ENCODE measurements at regions not wholly inside any gene's neighbourhood (a gene's known extent, or its start where the extent isn't known, plus 50 kb on each side); places are given as distances from the start of the nearest gene placed in this dataset.

DNA sequence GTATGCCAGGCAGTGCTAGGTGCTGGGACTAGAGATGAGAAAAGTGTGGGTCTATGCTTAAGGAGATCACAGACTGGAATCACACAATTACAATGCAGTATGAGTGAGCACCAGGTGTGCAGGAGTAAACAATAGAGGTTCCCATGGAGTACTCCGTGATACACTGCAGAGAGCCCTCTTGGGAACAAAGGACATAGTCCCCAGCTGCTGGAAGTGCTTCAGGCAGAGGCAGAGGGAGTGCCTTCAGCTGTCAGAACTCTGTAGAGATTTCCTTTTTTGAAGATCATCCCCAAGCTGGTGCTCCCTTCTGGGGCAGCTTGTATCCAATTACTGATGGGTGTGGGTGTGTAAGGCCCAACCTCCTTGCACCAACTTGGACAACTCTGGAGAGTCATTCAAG is 143.5 kb upstream of the PLET1 start:
- Histone ChIP-seq H3K4me3 (ENCODE audit: control insufficient read depth in 1 of 7, extremely low read depth in 1 of 7, insufficient read depth in 4 of 7, low read depth in 2 of 7, low read length in 6 of 7) (no peak overlapping the region), H3K27me3 (replicated peaks in 2 of 5; ENCODE audit: control insufficient read depth in 4 of 5, insufficient read depth in 5 of 5, low read length in 4 of 5) (peaks cover 0 to 16% (median 7%) of the 10 kb centered on the region in 5 experiments), H3K9me3 (ENCODE audit: control extremely low read depth in 1 of 5, control insufficient read depth in 4 of 5, insufficient read depth in 2 of 5, low read depth in 1 of 5, low read length in 4 of 5) (peaks cover 0 to 2% (median 0%) of the 10 kb centered on the region in 5 experiments), H3K36me3 (ENCODE audit: control insufficient read depth in 4 of 4, insufficient read depth in 4 of 4, low read length in 3 of 4) (no peaks in the 10 kb centered on the region), H3K27ac (ENCODE audit: insufficient read depth in 1 of 2, low read depth in 1 of 2, low read length in 2 of 2, poor library complexity in 1 of 2, severe bottlenecking in 2 of 2) (no peak overlapping the region), H3K4me1 (ENCODE audit: control extremely low read depth in 1 of 4, control insufficient read depth in 4 of 4, insufficient read depth in 4 of 4, low read length in 3 of 4) (no peaks in the 10 kb centered on the region)
- ChIA-PET POLR2A (no interaction called here), CTCF (no interaction called here)
- WGBS (ENCODE audit: insufficient coverage), result 94% methylated on average over 1 of the region's 1 CpG
- no peak for DNase-seq

- Histone ChIP-seq H3K4me3 (ENCODE audit: control insufficient read depth in 1 of 7, extremely low read depth in 1 of 7, insufficient read depth in 4 of 7, low read depth in 2 of 7, low read length in 6 of 7) (no peak overlapping the region), H3K27ac (ENCODE audit: insufficient read depth in 1 of 2, low read depth in 1 of 2, low read length in 2 of 2, poor library complexity in 1 of 2, severe bottlenecking in 2 of 2) (no peak overlapping the region), H3K9me3 (ENCODE audit: control extremely low read depth in 1 of 5, control insufficient read depth in 4 of 5, insufficient read depth in 2 of 5, low read depth in 1 of 5, low read length in 4 of 5) (peaks cover 0 to 2% (median 0%) of the 10 kb centered on the region in 5 experiments), H3K36me3 (ENCODE audit: control insufficient read depth in 4 of 4, insufficient read depth in 4 of 4, low read length in 3 of 4) (no peaks in the 10 kb centered on the region), H3K4me1 (ENCODE audit: control extremely low read depth in 1 of 4, control insufficient read depth in 4 of 4, insufficient read depth in 4 of 4, low read length in 3 of 4) (no peaks in the 10 kb centered on the region), H3K27me3 (replicated peaks in 2 of 5; ENCODE audit: control insufficient read depth in 4 of 5, insufficient read depth in 5 of 5, low read length in 4 of 5) (peaks cover 0 to 21% (median 7%) of the 10 kb centered on the region in 5 experiments)
- ChIA-PET CTCF (interaction anchor here (2.4 kb wide), 1 partner anchor 11 kb away, joined by 8 read pairs; no protein-coding TSS in a partner anchor), POLR2A (no interaction called here)
- WGBS (ENCODE audit: insufficient coverage), result 60% methylated on average over 2 of the region's 7 CpGs
- DNase-seq, result no peak
Measured at GRCh38 chr11:112408517-112408916, 147.9 kb upstream of the PLET1 start.

GRCh38 chr11:112410325-112410724 is 149.7 kb upstream of the PLET1 start:
- Histone ChIP-seq H3K27me3 (replicated peaks in 2 of 5; ENCODE audit: control insufficient read depth in 4 of 5, insufficient read depth in 5 of 5, low read length in 4 of 5) (peaks cover 0 to 21% (median 6%) of the 10 kb centered on the region in 5 experiments), H3K4me3 (ENCODE audit: control insufficient read depth in 1 of 7, extremely low read depth in 1 of 7, insufficient read depth in 4 of 7, low read depth in 2 of 7, low read length in 6 of 7) (no peak overlapping the region), H3K4me1 (ENCODE audit: control extremely low read depth in 1 of 4, control insufficient read depth in 4 of 4, insufficient read depth in 4 of 4, low read length in 3 of 4) (no peaks in the 10 kb centered on the region), H3K27ac (ENCODE audit: insufficient read depth in 1 of 2, low read depth in 1 of 2, low read length in 2 of 2, poor library complexity in 1 of 2, severe bottlenecking in 2 of 2) (no peak overlapping the region), H3K36me3 (ENCODE audit: control insufficient read depth in 4 of 4, insufficient read depth in 4 of 4, low read length in 3 of 4) (no peaks in the 10 kb centered on the region), H3K9me3 (ENCODE audit: control extremely low read depth in 1 of 5, control insufficient read depth in 4 of 5, insufficient read depth in 2 of 5, low read depth in 1 of 5, low read length in 4 of 5) (peaks cover 0 to 7% (median 0%) of the 10 kb centered on the region in 5 experiments)
- ChIA-PET CTCF (no interaction called here), POLR2A (no interaction called here)
- whole genome bisulfite sequencing (ENCODE audit: insufficient coverage), result 40% methylated on average over 6 of the region's 6 CpGs
- DNase-seq, result peak in 1 of 3 donors; percentile 7

- Histone ChIP-seq H3K27me3 (replicated peaks in 2 of 5; ENCODE audit: control insufficient read depth in 4 of 5, insufficient read depth in 5 of 5, low read length in 4 of 5) (peaks cover 0 to 26% (median 8%) of the 10 kb centered on the region in 5 experiments), H3K27ac (ENCODE audit: insufficient read depth in 1 of 2, low read depth in 1 of 2, low read length in 2 of 2, poor library complexity in 1 of 2, severe bottlenecking in 2 of 2) (no peak overlapping the region), H3K4me1 (ENCODE audit: control extremely low read depth in 1 of 4, control insufficient read depth in 4 of 4, insufficient read depth in 4 of 4, low read length in 3 of 4) (no peaks in the 10 kb centered on the region), H3K9me3 (ENCODE audit: control extremely low read depth in 1 of 5, control insufficient read depth in 4 of 5, insufficient read depth in 2 of 5, low read depth in 1 of 5, low read length in 4 of 5) (peaks cover 0 to 7% (median 0%) of the 10 kb centered on the region in 5 experiments), H3K4me3 (ENCODE audit: control insufficient read depth in 1 of 7, extremely low read depth in 1 of 7, insufficient read depth in 4 of 7, low read depth in 2 of 7, low read length in 6 of 7) (no peak overlapping the region), H3K36me3 (ENCODE audit: control insufficient read depth in 4 of 4, insufficient read depth in 4 of 4, low read length in 3 of 4) (no peaks in the 10 kb centered on the region)
- DNase-seq, result no peak
- 60% methylated on average over 2 of the region's 4 CpGs for WGBS (ENCODE audit: insufficient coverage)
- ChIA-PET CTCF (no interaction called here), POLR2A (no interaction called here)
Measured at GRCh38 chr11:112412383-112412782, 151.7 kb upstream of the PLET1 start.

DNA sequence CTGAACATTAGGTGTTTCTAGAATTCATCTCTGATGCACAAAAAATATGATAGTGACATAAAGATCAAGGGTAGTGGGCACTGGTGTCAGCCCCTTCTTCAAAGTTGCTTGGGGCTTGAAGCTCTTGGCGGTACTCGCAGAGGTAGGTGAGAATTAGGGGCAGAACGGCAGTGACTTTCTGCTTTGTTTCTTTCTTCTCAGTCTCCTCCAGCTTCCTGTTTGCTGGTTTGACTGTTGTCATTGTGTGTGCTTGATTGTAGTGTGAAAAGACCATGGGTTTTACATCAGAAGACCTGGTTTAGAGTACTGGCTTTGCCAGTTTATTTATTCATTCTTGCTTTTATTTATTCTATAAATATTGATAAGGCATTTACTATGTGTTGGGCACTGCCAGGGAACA is 156.7 kb upstream of the PLET1 start:
- no peak overlapping the region for H3K4me3 ChIP-seq (ENCODE audit: control insufficient read depth in 1 of 7, extremely low read depth in 1 of 7, insufficient read depth in 4 of 7, low read depth in 2 of 7, low read length in 6 of 7)
- peaks cover 0 to 7% (median 0%) of the 10 kb centered on the region in 5 experiments for H3K9me3 ChIP-seq (ENCODE audit: control extremely low read depth in 1 of 5, control insufficient read depth in 4 of 5, insufficient read depth in 2 of 5, low read depth in 1 of 5, low read length in 4 of 5)
- no peaks in the 10 kb centered on the region for H3K4me1 ChIP-seq (ENCODE audit: control extremely low read depth in 1 of 4, control insufficient read depth in 4 of 4, insufficient read depth in 4 of 4, low read length in 3 of 4)
- CTCF ChIA-PET, result no interaction called here
- no peak for DNase-seq
- WGBS (ENCODE audit: insufficient coverage), result 65% methylated on average over 2 of the region's 3 CpGs
- H3K27ac ChIP-seq (ENCODE audit: insufficient read depth in 1 of 2, low read depth in 1 of 2, low read length in 2 of 2, poor library complexity in 1 of 2, severe bottlenecking in 2 of 2), result no peak overlapping the region
- H3K27me3 ChIP-seq (replicated peaks in 2 of 5; ENCODE audit: control insufficient read depth in 4 of 5, insufficient read depth in 5 of 5, low read length in 4 of 5), result peaks cover 0 to 17% (median 12%) of the 10 kb centered on the region in 5 experiments
- POLR2A ChIA-PET, result no interaction called here
- H3K36me3 ChIP-seq (ENCODE audit: control insufficient read depth in 4 of 4, insufficient read depth in 4 of 4, low read length in 3 of 4), result no peaks in the 10 kb centered on the region

GRCh38 chr11:112418438-112418837 is 157.8 kb upstream of the PLET1 start:
- Histone ChIP-seq H3K9me3 (ENCODE audit: control extremely low read depth in 1 of 5, control insufficient read depth in 4 of 5, insufficient read depth in 2 of 5, low read depth in 1 of 5, low read length in 4 of 5) (peaks cover 0 to 7% (median 0%) of the 10 kb centered on the region in 5 experiments), H3K4me3 (ENCODE audit: control insufficient read depth in 1 of 7, extremely low read depth in 1 of 7, insufficient read depth in 4 of 7, low read depth in 2 of 7, low read length in 6 of 7) (no peak overlapping the region), H3K27me3 (replicated peaks in 2 of 5; ENCODE audit: control insufficient read depth in 4 of 5, insufficient read depth in 5 of 5, low read length in 4 of 5) (peaks cover 0 to 19% (median 13%) of the 10 kb centered on the region in 5 experiments), H3K4me1 (ENCODE audit: control extremely low read depth in 1 of 4, control insufficient read depth in 4 of 4, insufficient read depth in 4 of 4, low read length in 3 of 4) (no peaks in the 10 kb centered on the region), H3K27ac (ENCODE audit: insufficient read depth in 1 of 2, low read depth in 1 of 2, low read length in 2 of 2, poor library complexity in 1 of 2, severe bottlenecking in 2 of 2) (no peak overlapping the region), H3K36me3 (ENCODE audit: control insufficient read depth in 4 of 4, insufficient read depth in 4 of 4, low read length in 3 of 4) (no peaks in the 10 kb centered on the region)
- ChIA-PET POLR2A (no interaction called here), CTCF (no interaction called here)
- 100% methylated on average over 1 of the region's 1 CpG for WGBS (ENCODE audit: insufficient coverage)
- DNase-seq, result no peak

DNA sequence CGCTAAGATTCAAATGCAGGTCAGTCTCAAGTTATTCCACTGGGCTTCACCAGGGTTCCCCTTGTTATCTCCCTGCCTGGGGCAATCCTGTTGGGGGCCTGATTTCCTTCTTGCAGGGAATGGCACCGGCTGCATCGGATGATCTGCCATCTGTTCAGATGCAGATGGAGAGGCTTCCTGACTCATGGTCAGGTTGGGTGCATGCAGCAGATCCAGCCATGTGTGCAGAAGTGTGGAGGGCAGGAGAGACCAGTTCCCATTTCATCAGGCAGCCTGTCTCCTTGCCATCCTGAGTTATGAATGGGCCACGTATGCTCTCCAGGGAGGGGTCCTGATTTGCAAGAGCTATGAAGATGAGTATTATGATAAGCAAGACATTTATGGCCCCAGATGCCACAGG is 161.2 kb upstream of the PLET1 start:
- Histone ChIP-seq H3K27me3 (replicated peaks in 2 of 5; ENCODE audit: control insufficient read depth in 4 of 5, insufficient read depth in 5 of 5, low read length in 4 of 5) (peaks cover 0 to 19% (median 10%) of the 10 kb centered on the region in 5 experiments), H3K4me3 (ENCODE audit: control insufficient read depth in 1 of 7, extremely low read depth in 1 of 7, insufficient read depth in 4 of 7, low read depth in 2 of 7, low read length in 6 of 7) (no peak overlapping the region), H3K27ac (ENCODE audit: insufficient read depth in 1 of 2, low read depth in 1 of 2, low read length in 2 of 2, poor library complexity in 1 of 2, severe bottlenecking in 2 of 2) (no peak overlapping the region), H3K4me1 (ENCODE audit: control extremely low read depth in 1 of 4, control insufficient read depth in 4 of 4, insufficient read depth in 4 of 4, low read length in 3 of 4) (no peaks in the 10 kb centered on the region), H3K36me3 (ENCODE audit: control insufficient read depth in 4 of 4, insufficient read depth in 4 of 4, low read length in 3 of 4) (no peaks in the 10 kb centered on the region), H3K9me3 (ENCODE audit: control extremely low read depth in 1 of 5, control insufficient read depth in 4 of 5, insufficient read depth in 2 of 5, low read depth in 1 of 5, low read length in 4 of 5) (no peaks in the 10 kb centered on the region)
- WGBS (ENCODE audit: insufficient coverage), result 70% methylated on average over 4 of the region's 4 CpGs
- CTCF ChIA-PET, result no interaction called here
- POLR2A ChIA-PET, result no interaction called here
- no peak for DNase-seq
